GM19239 (cell line): ENCODE measurements at regions not wholly inside any gene's neighbourhood (a gene's known extent, or its start where the extent isn't known, plus 50 kb on each side); places are given as distances from the start of the nearest gene placed in this dataset.
"Not testable (repeated sequence)": the region's sequence is repeated elsewhere in the genome, so short reads cannot be mapped to it uniquely, and the experiment has no call there.

Experiments
- DNase-seq: peaks from one replicate; pipeline ENCODE4 v3.0.0; 2011; ENCODE audit warnings: low spot score; ENCODE audit not compliant: insufficient read length
- FAIRE-seq: peaks from 2 replicates; lab custom pipeline; 2011; peaks lifted over from hg19 to GRCh38; lab: Jason Lieb, UNC

GRCh38 chr3:18988614-18989229 lies 159.6 kb upstream of the KCNH8 start:
- FAIRE-seq (no peak), DNase-seq (no peak)

DNA sequence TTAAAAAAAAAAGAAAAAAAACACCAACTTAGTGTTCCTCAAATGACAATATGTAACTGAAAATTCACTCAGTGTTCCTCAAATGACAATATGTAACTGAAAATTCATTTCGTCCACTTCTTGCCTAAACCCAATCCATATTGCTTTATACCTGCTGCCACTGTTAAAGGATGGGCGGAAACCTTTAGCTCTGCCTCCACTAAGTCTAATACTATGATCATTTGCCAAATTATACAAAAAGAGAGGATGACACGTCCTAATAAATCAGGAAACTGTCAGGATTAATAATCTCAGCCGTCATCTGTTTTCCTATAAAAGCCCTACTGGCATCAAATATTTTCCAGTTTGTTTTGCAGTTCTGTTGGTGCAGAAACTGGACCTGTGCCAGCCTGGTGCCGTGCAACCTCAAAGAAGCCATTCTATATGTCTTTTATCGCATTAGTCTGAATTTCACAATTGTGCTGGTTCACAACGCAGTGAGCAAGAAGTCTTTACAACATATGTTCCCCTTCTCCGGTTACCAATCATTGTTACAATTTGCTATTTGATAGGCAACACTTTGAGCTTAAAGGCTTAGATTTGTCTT lies 160.4 kb upstream of the KCNH8 start:
- no peak for DNase-seq
- FAIRE-seq: no peak

GRCh38 chr3:18987070-18987469 lies 161.2 kb upstream of the KCNH8 start:
- FAIRE-seq (no peak), DNase-seq (no peak)

- no peak for DNase-seq
- FAIRE-seq: no peak
Observed at GRCh38 chr3:18982920-18983319, 165.4 kb upstream of the KCNH8 start.

DNA sequence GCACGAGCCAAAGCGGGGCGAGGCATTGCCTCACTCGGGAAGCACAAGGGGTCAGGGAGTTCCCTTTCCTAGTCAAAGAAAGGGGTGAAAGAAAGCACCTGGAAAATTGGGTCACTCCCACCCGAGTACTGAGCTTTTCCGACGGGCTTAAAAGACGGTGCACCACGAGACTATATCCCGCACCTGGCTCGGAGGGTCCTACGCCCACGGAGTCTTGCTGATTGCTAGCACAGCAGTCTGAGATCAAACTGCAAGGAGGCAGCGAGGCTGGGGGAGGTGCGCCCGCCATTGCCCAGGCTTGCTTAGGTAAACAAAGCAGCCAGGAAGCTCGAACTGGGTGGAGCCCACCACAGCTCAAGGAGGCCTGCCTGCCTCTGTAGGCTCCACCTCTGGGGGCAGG lies 172.2 kb upstream of the KCNH8 start:
- FAIRE-seq, DNase-seq: not testable (repeated sequence)

DNA sequence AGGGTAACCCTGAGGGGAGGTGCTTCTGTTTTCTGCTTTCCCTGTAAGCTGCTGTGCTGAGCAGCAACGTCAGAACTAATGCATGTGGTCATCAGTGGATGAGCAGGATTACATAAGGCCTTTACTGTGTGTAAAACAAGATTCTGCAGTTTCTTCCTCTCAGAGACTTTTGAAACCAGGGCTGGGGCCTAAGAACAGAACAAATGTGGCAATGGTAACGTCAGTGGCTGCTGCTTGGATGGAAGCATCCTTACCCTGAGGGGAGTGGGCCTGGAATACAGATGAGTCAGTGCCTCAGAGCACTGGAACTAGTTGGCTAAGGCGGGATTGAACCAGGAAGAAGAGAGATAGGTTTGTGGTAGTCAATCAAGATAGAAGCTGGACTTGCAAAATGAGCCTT lies 180.2 kb upstream of the KCNH8 start:
- FAIRE-seq (no peak), DNase-seq (no peak)

DNA sequence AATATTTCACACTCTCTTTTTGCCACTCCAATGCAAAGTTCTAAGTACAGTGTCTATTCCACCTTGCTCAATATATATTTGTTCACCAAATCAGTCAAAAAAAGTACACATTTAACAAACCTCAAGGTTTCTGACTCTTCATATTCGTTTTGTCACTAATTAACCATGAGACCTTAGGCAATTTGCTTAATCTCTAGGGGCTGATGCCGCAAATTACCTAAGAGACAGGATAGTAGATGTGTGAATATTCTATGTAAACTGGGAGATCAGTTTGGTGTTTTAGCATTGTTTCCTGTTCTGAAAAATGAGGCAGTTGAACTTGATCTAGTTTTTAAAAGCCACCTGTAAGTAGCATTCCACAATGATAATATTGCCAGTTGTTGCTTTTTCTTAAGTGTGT lies 182.5 kb upstream of the KCNH8 start:
- FAIRE-seq (no peak), DNase-seq (no peak)

DNA sequence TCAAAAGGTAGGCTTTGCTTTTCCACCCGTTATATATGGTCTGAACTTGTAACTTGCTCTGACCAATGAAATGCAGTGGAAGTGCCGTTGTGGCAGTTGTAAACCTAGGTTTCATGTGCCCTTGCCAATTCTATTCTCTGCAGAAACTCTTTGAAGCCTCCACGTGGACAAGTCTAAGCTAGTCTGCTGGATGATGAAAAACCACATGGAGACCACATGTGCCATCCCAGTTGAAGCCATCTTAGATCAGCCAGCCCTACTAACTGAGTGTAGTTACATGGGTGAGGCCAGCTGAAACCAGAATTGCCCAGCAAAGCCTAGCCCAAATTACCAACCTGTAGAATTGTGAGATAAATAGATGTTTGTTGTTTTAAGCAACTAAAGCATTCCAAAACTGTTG lies 183.7 kb upstream of the KCNH8 start:
- DNase-seq (no peak), FAIRE-seq (no peak)

DNA sequence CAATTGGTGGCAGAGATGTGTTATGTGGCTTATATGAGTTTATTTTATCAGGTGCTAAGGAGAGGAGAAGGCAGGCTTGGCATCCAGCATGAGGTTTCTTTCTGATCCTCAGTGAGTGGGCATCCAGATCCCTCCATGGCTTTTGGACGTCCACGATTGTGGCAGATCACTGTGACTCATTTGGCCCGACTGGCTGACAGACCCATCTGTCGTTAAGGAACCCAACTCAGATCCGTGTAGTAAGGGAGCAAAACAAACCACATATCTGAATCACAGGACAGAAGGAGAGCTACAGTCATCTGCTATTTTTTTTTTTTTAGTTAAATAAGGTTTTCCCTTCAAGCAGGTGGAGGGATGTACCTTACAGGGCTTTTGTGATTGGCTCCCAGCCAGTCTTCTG lies 197.0 kb upstream of the KCNH8 start:
- DNase-seq: no peak

GRCh38 chr3:18946524-18946923 lies 201.8 kb upstream of the KCNH8 start:
- no peak for DNase-seq

More for the DNA sequence above, 197.0 kb upstream of the KCNH8 start:
- FAIRE-seq: no peak

GRCh38 chr3:18937574-18937973 lies 210.7 kb upstream of the KCNH8 start:
- no peak for DNase-seq
- no peak for FAIRE-seq

More at GRCh38 chr3:18946524-18946923, 201.8 kb upstream of the KCNH8 start:
- no peak for FAIRE-seq

DNA sequence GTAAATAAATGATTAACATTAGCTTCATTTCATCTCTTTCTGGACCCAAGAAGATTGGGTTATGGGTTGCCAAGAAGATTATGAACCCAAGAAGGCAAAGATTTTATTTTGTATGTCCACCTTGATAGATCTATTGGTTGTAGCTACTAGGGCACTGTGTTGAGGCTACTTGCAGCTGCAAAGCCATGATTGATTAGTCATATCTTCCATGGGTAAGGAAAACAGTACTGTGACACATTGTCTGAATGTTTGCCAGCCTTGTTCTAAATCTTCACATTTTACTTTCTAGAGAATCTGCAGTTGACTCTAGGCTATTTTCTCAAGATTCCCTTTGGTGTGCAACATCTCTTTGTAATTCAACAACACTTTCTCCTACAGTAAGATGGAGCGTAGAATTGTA lies 229.2 kb upstream of the KCNH8 start:
- FAIRE-seq: no peak
- DNase-seq: no peak

GRCh38 chr3:18917923-18918322 lies 230.4 kb upstream of the KCNH8 start:
- DNase-seq (no peak), FAIRE-seq (no peak)

DNA sequence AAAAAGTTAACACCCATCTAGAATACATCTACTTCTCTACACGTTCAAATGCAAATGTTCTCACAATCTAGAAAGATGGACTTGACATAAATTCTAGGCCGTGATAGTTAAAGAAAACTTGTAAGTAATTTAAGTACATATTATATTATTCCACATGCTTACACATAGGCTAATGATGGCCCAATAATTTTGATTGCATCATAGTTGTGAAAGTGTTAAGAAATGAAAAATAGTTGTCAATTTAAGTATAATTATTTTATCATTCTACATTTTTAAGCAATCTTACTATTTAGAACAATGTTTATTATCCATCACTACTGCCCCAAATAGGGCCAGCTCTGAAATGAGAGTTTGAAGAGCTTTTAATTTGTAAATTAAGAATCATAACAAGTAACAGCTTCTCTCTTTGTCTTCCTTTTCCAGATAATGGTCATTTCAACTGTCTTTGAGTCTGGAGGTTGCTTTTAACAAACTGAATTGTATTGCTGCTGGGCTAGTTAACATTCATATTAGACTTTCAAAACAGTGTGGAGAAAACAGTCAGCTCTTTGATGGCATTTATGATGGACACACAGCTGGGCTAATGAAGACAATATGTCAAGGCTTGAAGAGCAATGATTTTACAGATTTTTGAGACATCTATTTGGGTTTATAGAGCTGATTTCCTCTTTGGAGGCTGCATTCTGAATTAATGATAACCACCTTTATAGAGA lies 246.1 kb upstream of the KCNH8 start:
- FAIRE-seq: no peak

DNA sequence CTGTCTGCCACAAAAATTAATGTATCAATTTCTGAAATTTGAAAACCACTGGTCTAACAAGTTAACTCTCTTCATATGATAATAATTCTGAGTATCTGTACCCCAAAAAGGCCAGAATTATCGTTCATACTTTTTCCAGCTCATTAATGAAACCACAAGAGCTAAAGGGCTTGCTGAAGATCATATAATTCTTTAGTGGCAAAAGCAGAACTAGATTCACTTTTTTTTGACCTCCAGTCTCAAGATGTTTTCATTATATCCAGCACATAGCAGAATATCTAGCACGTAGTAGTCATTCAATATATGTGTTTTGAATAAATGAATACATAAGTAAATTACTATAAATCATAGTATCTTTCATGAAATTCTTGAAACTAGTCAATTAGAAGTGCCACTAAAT lies 246.7 kb upstream of the KCNH8 start:
- no peak for FAIRE-seq
- DNase-seq: no peak

More for the DNA sequence above, 246.1 kb upstream of the KCNH8 start:
- DNase-seq: no peak

GRCh38 chr3:18900994-18901393 lies 247.3 kb upstream of the KCNH8 start:
- DNase-seq: no peak
- FAIRE-seq: no peak

GRCh38 chr3:18898911-18899310 lies 249.4 kb upstream of the KCNH8 start:
- FAIRE-seq (no peak), DNase-seq (no peak)

DNA sequence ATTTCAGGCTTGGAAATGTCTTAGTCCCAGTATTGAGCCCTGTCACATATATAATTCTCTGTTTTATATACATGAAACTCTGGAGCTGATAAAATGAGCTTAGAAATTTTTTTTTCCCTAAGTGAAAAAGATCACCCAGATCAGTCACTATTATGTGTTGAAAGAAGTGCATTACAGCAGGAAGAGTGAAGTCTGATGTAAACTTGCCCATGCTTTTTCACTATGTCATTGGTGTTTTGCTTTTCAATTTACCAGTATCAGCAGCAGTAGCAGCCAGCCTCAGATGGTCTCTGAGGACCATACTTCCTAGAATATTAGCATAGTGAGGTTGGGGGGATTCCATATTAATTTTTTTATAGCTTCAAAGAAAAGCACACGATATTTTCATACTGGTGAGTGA lies 255.6 kb upstream of the KCNH8 start:
- no peak for DNase-seq
- FAIRE-seq: no peak

DNA sequence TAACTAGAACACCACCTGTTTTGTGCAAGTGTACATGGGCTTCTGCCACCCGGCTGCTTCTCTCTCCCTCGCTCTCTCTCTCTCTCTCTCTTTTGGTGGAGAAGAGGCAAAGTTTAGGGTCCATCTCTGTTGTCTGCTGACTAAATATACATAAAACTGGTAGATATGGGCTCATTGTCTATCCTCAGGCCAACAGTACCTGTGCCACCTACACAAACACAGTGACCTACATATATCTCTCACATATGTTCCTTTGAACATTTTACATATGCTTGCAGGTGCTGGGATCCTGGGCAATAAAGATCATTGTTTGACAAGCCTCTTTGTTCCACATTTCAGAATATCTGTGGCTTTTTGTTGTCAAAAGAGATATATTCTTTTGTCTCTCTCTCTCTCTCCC lies 256.3 kb upstream of the KCNH8 start:
- FAIRE-seq (no peak), DNase-seq (no peak)

GRCh38 chr3:18891641-18892040 lies 256.7 kb upstream of the KCNH8 start:
- DNase-seq: no peak
- FAIRE-seq: no peak

GRCh38 chr3:18890449-18890848 lies 257.9 kb upstream of the KCNH8 start:
- DNase-seq: no peak
- no peak for FAIRE-seq

DNA sequence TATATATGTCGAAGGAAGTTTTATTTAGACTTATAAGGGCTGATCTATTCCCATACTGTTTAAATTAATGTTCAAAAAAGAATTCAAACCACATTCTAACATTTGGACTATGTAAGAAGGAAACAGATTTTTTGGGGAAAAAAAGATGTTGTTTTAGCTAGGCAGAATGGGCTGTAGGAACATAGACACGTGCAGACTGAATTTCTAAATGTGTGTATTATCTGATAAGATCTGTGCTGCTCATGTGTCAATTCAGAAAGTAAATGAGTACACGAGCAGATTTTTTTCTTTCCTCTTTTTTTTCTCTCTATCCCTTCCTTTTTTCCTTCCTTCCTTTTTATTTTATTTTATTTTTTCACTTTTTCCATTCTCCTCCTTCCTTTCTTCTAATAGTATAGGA lies 259.5 kb upstream of the KCNH8 start:
- DNase-seq: no peak
- no peak for FAIRE-seq
